HUDEP-2 (cell line): ENCODE measurements at regions not wholly inside any gene's neighbourhood (a gene's known extent, or its start where the extent isn't known, plus 50 kb on each side); places are given as distances from the start of the nearest gene placed in this dataset.

Experiments used
- DNase-seq, 76 experiments: peaks; one replicate each; lab custom pipeline; 2025; ENCODE audit not compliant: unreplicated experiment in 76 of 76; lab: John Stamatoyannopoulos, UW

DNA sequence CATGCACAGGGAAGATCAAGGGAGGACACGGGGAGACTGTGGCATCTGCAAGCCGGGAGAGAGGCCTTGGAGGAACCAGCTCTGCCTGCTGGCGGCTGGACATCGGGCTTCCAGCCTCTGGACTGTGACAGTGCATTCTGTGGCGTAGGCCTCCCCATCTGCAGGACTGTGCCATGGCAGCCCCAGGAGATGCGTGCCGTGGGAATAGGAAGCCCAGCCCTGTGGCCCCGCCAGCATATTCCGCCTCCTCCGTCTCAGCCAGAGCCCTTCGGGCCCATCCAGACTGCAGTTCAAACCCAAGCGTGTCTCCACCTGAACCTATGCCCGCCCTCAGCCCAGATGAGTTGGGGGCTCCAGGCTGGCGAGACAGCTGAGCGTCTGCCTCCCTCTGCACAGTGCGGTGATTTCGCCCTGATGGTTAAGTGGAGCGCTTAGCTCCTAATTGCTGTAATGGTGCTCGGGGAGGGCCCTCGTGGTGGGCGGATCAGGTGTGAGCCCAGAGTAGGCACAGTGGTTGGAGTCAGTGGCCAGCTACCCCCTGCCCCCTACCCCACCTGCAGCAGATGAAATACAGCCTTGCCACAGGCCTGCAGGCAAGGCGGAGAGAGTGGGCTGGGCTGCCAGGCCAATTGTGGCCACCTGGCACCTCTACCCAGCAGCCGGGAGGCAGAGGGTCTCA lies 133.9 kb downstream of the HMX1 start:
- DNase-seq: no peak

DNA sequence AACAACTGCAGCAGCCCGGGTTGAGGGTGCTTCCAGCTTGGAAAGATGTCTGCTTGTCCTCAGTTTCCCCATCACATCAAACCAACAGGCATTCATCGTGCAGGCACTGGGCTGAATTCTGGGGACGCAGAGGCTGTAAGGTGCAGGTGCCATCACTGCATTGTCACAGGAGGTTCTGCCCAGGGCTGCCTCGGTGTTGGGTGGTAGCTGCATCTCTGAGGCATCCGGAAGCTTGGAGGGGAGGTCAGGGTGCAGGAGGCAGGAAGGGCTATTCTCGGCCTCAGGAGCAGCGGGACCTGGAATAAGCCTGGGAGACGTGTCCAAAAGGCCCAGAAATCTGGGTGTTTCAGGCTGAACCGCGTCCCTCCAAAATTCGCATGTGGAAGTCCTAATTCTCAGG lies 134.6 kb downstream of the HMX1 start:
- DNase-seq: no peak

DNA sequence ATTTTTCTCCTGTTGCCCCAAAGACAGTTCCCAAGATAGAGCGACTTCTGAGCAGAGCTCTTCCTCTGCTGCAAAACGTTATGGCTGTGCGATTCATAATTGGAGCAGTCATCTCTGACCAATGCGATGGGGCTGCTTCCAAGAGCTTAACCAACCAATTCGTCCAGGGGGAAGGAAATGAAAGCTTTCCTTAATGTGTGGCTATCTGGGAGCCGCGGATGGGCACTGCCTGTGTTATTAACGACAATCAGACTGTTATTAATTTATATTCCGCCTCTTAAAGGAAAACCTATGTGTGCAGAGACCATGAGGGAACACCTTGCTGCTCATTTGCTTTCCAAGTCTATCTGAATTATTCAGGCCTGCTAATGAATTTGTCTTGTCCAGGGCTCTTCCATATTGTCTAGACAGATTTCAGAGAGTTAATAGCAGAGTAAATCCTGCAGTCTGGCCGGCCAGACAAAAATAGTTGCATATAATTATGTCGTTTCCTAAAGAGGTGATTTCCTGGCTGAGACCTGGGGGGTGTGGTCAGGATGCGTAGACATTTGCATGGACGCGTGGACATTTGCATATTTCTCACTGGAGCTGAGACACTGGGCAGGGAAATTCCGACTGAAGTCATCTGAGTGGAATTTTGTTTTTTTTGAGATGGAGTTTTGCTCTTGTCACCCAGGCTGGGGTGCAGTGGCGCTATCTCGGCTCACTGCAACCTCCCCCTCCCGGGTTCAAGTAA lies 135.4 kb downstream of the HMX1 start:
- DNase-seq: no peak

DNA sequence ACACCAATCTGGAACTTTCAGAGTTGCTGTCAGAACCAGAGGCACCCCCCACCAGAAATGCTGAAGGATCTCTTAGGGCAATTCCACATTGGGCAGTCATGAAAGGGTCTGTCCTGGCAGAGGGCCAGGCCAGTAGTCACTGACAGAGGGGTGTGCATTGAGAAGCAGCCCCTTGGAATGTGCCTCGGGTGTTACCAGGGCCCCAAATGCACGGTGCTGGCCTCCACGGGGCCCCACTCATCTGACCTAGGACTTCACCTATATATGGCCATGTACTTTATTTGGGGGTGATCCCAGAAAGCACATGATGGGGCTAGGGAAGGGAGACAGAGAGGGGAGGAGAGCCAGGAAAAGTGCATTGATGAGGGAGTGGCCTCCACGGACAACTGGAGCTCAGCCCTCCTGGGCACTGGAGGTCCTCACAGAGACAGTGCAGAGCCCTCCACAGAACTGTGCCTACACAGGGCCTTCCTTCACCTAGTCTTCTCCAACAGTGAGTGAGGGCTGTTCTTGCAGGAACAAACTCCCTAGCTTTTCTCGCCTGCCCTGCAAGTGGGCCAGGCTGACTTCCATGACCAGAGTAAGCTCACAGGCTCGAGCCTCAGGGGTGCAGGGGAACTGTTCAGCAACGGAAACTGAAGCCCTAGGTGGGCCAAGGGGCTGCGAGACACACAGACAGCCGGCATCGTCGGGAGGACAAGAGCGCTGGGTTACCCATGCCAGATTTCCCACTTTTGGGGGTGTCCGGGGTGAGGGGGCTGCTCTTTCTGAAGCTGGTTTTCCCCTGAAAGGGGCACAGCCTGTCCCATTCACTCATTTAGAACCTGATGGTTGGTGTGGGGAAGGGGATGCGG lies 136.2 kb downstream of the HMX1 start:
- no peak for DNase-seq

DNA sequence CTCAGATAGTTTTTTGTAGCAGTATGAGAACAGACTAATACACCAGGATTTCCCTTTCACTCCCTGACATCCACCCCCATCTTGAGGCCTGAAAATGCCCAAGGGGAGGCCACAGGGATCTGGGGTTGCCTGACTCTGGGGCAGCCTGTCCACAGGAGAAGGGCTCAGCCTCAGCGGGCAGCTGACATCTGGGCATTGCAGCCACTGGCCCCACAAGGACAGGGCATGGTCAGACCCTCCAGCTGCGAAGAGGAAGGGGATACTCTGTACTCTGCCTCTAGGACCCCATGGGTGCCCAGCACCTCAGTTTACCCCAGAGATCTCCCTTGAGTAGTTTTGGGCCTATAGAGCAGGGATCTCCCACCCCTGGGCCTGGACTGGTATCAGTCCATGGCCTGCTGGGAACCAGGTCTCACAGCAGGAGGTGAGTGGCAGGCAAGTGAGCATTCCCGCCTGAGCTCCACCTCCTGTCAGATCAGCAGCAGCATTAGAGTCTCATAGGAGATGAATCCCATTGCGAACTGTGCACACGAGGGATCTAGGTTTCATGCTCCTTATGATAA lies 138.9 kb downstream of the HMX1 start:
- DNase-seq: no peak

DNA sequence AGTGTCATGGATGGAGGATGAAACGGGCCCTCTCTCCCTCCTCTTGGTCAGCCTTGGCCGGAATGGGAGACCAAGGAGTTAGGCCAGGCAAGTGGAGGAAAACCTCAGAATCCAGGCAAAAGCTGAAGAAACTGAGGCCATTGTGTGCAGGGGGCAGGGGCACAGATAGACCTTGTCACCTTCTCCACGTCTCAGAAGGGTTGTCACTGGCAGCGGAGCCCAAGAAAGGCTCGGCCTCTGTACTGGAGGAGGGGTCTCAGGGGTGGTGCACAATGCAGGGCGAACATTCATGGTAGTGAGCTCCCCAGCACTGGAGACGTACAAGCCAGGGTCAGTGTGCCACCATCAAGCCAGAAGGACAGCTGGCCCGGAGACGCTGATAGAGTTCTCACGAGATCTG lies 139.5 kb downstream of the CPZ start:
- DNase-seq: no peak

DNA sequence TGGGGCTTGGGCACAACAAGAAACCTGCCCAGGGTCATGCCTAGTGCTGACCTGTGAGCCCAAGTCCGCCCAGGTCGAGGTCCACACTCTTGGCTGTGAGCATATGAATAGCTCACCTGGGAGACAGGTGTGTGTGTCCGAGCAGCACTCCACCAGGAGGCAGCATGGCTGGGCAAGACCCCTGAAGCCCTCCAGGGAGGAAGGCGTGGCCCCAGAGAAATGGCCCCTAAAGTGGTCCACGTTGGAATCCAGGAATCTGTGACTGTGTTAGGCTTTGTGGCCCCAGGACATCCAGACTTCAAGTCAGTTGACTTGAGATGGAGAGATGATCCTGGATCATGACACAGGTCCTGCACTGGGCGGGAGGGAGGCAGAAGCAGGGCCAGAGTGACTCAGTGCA lies 138.8 kb downstream of the CPZ start:
- DNase-seq: no peak

DNA sequence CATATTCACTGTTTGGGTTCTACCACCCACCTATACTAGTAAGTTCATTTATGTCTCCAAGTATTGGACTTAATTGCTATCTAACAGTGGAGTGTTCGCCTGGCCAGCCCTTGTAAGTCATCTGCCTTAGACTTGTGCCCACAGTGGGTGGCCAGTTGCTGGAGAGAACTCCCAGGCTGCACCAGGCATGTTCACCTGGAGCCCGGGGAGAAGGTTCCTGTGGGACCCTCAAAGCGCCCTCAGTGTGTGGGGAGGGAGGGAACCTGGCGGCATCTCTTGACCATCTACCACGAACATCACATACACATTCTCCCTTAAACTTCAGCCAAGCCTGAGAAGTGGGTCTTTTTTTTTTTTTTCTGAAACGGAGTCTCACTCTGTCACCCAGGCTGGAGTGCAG lies 138.1 kb downstream of the CPZ start:
- no peak for DNase-seq

DNA sequence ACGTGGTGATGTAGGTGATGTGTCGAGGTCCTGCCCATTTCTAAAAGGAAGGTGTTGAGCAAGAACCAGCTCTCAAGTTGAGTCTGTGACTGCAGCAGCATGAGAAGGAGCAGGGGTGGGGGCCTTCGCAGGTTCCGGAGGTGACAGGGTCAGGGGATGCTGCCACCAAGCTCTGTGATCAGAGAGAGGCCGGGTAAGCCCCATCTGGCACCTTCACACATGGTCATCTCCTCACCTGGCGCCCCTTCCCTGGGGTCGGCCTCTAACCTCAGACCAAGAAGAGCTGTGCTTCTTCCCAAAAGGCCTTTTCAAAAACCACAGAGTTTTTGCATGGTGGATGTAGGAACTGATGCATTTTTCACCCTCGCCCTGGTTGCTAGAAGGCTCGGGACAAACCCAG lies 137.6 kb downstream of the CPZ start:
- no peak for DNase-seq

DNA sequence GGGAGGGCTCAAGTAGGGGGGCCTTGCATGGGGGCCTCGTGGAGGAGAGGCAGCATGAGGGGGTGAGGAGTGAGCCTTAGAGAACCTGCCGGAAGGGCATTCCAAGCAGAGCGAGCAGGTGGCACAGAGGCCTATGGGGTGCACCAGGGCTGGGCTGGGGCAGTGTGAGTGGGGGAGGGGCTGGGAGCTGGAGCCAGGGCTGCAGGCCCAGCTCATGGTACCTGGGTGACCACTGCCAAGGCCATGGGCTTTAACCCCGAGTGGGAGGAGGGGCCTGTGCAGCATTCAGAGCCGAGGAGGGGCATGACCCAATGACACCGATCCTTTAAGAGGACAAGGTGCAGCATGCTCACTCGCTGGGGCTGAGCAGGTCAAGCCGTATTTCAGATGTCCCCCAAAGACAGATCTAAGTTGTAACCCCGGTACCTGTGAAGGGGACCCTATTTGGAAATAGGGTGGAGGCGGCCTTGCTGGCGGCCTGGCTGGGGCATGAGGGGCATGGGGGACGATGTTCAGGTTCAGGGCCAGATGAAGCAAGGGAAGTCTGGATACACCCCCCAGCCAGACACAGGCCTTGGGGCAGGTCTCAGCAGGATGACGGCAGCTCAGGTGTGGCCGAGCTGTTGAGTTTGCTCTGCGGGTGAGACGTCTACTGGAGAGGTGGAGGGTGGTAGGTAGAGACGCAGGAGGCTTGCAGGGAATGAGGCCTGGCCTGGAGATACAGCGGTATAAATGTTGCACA lies 137.0 kb downstream of the CPZ start:
- DNase-seq: no peak

DNA sequence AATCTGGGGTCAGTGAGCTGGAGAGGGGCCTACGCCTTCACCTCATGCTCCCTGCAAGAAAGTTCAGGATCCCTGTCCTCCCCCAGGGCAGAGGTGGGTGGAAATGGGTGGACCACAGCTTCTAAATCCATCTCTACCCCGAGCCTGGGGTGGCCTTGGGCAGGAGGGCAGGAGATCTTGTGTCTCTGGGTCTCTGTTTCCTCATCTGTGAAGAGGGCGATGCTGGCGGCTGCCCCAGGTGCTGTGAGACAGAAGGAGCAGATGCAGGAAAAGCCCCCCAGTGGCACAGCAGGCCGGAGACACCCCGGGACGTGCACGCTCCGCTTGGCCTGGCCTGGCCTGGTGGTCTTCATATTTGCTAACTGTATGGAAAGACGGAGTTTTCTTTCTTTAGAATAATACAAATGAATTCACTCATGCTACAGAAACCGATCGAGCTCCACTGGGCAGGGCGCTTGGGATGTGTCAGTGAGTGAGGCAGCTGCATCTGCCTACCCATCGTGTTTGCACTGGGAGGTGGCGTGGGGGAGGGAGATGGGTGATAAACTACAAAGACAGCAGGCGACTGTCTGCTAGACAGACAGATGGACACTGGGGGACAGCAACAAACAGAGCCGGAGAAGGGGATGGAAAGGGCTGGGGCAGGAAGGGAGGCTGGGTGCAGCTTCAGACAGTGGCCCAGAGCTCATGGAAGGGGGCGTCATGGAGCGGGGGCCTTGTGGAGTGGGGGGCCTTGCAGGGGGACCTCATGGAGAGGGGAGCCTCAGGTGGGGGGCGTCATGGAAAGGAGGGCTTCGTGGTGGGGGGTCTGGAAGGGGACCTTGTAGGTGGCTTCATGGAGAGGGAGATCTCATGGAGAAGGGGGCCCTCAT lies 136.2 kb downstream of the CPZ start:
- no peak for DNase-seq

DNA sequence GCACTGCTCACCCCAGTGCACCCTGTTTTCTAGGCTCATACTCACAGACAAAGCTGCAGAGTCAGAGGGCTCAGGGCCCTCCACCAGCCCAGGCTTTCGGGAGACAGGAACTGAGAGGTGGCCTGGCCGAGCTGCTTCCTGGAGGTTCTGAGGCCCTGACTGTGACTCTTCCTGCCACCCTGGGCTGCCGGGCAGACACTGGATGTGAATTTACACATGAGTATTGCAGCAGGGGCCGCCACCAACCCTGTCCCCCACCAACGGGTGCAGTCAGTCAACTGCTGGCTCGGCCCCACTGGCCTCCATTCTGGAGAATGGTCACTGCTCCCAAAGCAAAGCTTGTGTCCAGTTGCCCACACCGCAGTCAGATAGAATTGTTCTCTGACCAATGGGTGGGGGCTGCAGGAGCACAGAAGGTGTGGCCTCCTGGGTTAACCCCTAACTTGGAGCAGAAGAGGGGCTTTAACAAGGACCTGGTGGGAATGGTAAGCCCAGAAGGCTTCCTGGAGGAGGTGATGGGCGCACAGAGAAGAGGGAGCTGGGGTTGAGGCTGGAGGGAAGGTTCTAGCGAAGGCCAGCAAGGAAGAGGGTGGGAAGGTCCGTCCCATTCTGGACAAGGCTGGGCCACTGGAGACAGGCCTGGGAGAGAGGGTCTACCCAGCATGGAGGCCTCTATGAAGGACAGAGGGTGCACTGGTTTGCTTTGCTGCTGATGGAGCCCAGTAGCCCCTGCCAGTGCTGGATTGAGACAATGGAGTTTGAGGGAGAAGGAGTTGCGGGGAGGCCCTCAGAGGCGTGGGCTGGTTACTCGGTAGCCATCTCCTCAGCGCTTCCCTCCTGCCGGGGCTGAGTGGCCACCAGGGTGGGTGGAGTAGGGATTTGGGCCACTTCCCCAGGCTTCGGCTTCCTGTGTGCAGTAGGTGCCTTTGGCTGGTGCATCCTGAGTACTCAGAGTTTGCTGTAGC lies 135.3 kb downstream of the CPZ start:
- no peak for DNase-seq

DNA sequence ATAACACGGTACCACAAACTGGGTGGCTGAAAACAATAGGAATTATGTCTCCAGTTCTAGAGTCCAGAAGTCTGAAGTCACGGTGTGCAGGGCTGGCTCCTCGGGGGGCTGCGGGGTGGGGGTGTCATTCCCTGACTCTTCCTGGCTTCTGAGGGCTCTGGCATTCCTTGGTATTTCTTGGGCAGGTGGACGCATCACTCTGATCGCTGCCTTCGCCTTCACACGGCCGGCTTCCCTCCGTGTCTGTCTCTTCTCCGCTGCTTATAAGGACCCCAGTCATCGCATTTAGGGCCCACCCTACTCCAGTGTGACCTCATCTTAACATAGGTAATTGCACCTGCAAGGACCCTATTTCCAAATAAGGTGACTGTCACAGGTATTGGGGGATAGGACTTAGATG lies 134.6 kb downstream of the CPZ start:
- DNase-seq: no peak

DNA sequence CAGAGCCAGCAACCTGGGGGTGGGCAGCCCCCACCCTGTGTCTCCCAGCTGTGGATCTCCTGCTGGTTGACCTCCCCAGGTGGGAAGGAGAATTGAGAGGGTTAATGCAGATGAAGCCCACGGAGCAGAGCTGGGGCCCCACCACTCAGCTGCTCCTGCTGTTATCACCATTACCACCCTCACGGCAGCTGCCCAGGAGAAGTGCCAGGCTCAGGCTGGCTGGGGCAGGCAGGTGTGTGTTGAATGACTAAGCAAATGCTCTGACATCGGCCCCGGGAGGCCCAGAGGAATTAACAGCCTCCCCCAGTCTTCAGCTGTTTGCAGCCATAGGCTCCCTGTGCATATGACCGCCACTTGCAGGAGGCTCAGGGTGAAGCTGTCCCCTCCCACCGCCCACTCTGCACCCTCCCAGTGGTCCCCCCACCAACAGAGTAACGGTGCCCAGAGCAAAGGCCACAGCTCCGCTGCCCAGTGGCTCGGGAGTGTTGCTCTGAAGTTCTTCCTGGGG lies 133.8 kb downstream of the CPZ start:
- DNase-seq: no peak

DNA sequence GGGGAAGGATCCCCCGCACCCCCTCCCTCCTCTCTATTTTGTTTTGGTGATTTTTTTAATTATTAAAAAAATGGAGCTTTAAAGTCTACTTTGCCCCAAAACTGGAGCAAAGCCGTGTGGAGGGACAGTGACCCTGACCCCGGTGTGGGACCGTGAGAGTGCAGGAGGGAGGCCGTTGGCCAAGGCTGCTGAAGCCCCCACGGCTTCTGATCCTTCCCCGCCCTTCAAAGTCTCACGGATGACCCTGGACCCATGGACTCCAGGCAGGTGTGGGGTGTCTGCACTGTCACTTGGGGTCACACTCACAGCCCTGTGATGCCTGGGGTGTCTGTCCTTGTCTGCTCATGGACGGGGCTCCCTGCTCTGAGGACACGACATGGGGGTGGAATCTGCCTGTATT lies 133.3 kb downstream of the CPZ start:
- DNase-seq: no peak

DNA sequence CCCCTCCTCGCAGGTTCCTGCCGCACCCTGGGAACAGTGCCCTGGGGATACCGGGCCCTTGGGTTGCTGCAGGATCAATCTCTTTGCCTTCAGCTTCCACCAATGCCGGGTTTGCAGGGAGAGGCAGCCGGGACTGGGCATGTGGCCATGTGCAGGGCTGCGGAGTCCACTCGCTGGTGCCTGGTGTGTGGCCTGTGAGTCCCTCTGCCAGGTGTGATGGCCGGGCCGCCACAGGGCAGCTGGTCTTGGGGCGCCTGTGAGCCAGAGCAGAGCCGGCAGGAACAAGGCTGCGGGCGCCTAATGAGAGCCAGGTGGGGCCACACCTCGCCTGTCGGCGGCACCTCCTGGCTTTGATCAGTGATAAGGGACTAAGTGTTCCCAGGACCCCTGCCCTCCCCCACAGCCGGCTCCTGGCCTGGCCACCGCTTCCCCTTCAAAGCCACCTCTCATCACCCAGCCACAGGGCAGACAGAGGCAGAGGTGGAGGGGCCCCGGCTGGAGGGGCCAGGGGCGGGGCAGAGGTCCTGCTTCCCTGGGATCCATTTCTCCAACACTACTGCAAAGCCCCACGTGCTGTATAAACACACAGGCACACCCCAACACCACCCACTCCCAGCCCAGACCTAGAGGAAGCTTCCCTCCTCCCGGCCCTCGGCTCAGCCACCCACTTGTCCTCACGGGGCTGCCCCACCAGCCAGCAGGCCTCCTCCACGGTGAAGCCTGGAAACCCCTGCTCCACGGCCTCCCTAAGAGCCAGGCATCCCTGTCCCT lies 132.7 kb downstream of the CPZ start:
- DNase-seq: no peak

DNA sequence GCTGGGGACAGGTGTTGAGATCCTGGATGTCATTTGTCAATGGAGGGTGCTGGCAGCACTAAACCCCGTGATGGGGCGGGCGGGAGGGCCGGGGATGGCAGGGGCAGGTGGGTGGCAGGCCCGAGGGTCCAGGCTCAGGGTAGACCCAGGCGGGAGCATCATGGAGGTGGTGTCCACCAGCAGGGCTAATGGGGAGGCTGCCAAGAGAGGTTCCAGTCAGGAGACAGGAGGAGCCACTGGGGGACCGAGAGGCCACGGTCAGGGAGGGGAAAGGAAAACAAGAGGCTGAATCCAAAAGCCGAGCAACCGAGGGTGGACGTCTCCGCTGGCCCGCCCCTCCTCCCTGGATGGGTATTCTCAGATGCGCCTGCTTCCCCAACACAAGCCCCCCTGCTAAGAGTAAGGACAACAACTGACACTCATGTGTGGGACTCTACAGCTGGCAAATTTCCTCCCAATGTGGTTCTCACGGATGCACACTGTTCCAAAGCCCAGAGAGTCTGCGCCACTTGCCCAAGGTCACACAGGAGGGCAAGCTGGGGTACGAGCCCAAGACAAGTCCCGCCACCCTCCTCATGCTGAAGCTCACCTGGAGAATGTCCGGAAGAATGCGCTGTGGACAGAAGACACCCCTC lies 132.0 kb downstream of the CPZ start:
- no peak for DNase-seq
